ENCODE measurements at regions not wholly inside any gene's neighbourhood (a gene's known extent, or its start where the extent isn't known, plus 50 kb on each side); places are given as distances from the start of the nearest gene placed in this dataset.

- Histone ChIP-seq H4K20me1 (ENCODE audit: insufficient read depth) (no peaks in the 10 kb centered on the region), H3K9me3 (no peaks in the 10 kb centered on the region), H3K9me2 (no peaks in the 10 kb centered on the region), H3K4me1 (ENCODE audit: control insufficient read depth in 1 of 2, insufficient read depth in 2 of 2, low read depth in 1 of 2, low read length in 1 of 2) (no peaks in the 10 kb centered on the region; a peak in 1 of 4 replicates), H3K9ac (no peak overlapping the region), H3K4me2 (no peak overlapping the region), H3K27ac (ENCODE audit: low read depth in 2 of 2, low read length in 1 of 2) (no peak overlapping the region), H3K4me3 (ENCODE audit: low read depth in 2 of 2, low read length in 1 of 2) (no peak overlapping the region), H3K27me3 (ENCODE audit: insufficient read depth) (no peaks in the 10 kb centered on the region), H3K79me2 (ENCODE audit: insufficient read depth) (no peaks in the 10 kb centered on the region), H3F3A (replicated peaks; ENCODE audit: insufficient read depth) (no peaks in the 10 kb centered on the region), H3K36me3 (replicated peaks in 1 of 2; ENCODE audit: control insufficient read depth in 1 of 2, insufficient read depth in 2 of 2, low read length in 1 of 2) (no peaks in the 10 kb centered on the region), H2AFZ (ENCODE audit: low read depth) (no peak overlapping the region)
- WGBS (ENCODE audit: low lambda C conversion rate) = 54% methylated on average over 5 of the region's 5 CpGs
- ChIA-PET CTCF (no interaction called here), POLR2A (no interaction called here)
- no peak for DNase-seq
- TF ChIP-seq CTCF (IDR thresholded peaks at IDR 0.05) (no peak), TEAD4 (IDR thresholded peaks at IDR 0.05; ENCODE audit: borderline replicate concordance, insufficient read depth) (no peak), EZH2phosphoT487 (IDR thresholded peaks at IDR 0.05; ENCODE audit: borderline replicate concordance, low read depth) (no peak), RFX5 (IDR thresholded peaks at IDR 0.05; ENCODE audit: low read length) (no peak)
Measured at GRCh38 chr2:136175466-136175865, 57.5 kb upstream of the CXCR4 start.

- 0% methylated on average over 1 of the region's 1 CpG for WGBS (ENCODE audit: low lambda C conversion rate)
- DNase-seq = no peak
- Histone ChIP-seq H3K9ac (no peak overlapping the region), H4K20me1 (ENCODE audit: insufficient read depth) (no peaks in the 10 kb centered on the region), H3K9me2 (no peaks in the 10 kb centered on the region), H3K4me3 (ENCODE audit: low read depth in 2 of 2, low read length in 1 of 2) (no peak overlapping the region), H3K27me3 (ENCODE audit: insufficient read depth) (no peaks in the 10 kb centered on the region), H2AFZ (ENCODE audit: low read depth) (no peak overlapping the region), H3K9me3 (no peaks in the 10 kb centered on the region), H3K4me1 (ENCODE audit: control insufficient read depth in 1 of 2, insufficient read depth in 2 of 2, low read depth in 1 of 2, low read length in 1 of 2) (no peaks in the 10 kb centered on the region), H3K36me3 (replicated peaks in 1 of 2; ENCODE audit: control insufficient read depth in 1 of 2, insufficient read depth in 2 of 2, low read length in 1 of 2) (no peaks in the 10 kb centered on the region), H3F3A (replicated peaks; ENCODE audit: insufficient read depth) (no peaks in the 10 kb centered on the region), H3K79me2 (ENCODE audit: insufficient read depth) (no peaks in the 10 kb centered on the region), H3K27ac (ENCODE audit: low read depth in 2 of 2, low read length in 1 of 2) (no peak overlapping the region), H3K4me2 (no peak overlapping the region)
- TF ChIP-seq MEF2A (IDR thresholded peaks at IDR 0.05; ENCODE audit: borderline replicate concordance, low read depth) (no peak), PBX3 (IDR thresholded peaks at IDR 0.05) (no peak), TAF1 (IDR thresholded peaks at IDR 0.05; ENCODE audit: borderline replicate concordance, low read depth, low read length) (no peak), USF2 (IDR thresholded peaks at IDR 0.05; ENCODE audit: borderline replicate concordance, low read depth, low read length) (no peak), REST (IDR thresholded peaks at IDR 0.05; ENCODE audit: low read depth, low read length) (no peak), RCOR1 (IDR thresholded peaks at IDR 0.05; ENCODE audit: low read length) (no peak), NRF1 (IDR thresholded peaks at IDR 0.05; ENCODE audit: low read depth, low read length) (no peak), RXRA (IDR thresholded peaks at IDR 0.05; ENCODE audit: borderline replicate concordance, low read depth) (no peak), SMC3 (IDR thresholded peaks at IDR 0.05; ENCODE audit: low read depth, low read length) (no peak)
- ChIA-PET POLR2A (no interaction called here), CTCF (no interaction called here)
Measured at GRCh38 chr2:136173126-136173525, 55.2 kb upstream of the CXCR4 start.
